IPS-18a (cell line): ENCODE measurements at regions not wholly inside any gene's neighbourhood (a gene's known extent, or its start where the extent isn't known, plus 50 kb on each side); places are given as distances from the start of the nearest gene placed in this dataset.

Source experiments
- H3K27ac ChIP-seq: one replicate; pipeline ENCODE4 v1.5.1; 2013; ENCODE audit warnings: low read length
- H3K27me3 ChIP-seq: one replicate; pipeline ENCODE4 v1.6.1; 2013; ENCODE audit warnings: mild to moderate bottlenecking, low read length; ENCODE audit not compliant: control insufficient read depth, insufficient read depth
- H3K36me3 ChIP-seq: one replicate; pipeline ENCODE4 v1.6.1; 2013; ENCODE audit warnings: low read depth, low read length; ENCODE audit not compliant: control insufficient read depth
- H3K4me1 ChIP-seq: one replicate; pipeline ENCODE4 v1.6.1; 2013; ENCODE audit warnings: low read depth, low read length; ENCODE audit not compliant: control insufficient read depth
- H3K4me3 ChIP-seq: one replicate; pipeline ENCODE4 v1.5.1; 2013; ENCODE audit warnings: low read length
- H3K9ac ChIP-seq: one replicate; pipeline ENCODE4 v1.6.1; 2013; ENCODE audit warnings: mild to moderate bottlenecking, low read length, moderate library complexity
- H3K9me3 ChIP-seq: one replicate; pipeline ENCODE4 v1.6.1; 2013; ENCODE audit warnings: low read depth, low read length; ENCODE audit not compliant: control insufficient read depth

DNA sequence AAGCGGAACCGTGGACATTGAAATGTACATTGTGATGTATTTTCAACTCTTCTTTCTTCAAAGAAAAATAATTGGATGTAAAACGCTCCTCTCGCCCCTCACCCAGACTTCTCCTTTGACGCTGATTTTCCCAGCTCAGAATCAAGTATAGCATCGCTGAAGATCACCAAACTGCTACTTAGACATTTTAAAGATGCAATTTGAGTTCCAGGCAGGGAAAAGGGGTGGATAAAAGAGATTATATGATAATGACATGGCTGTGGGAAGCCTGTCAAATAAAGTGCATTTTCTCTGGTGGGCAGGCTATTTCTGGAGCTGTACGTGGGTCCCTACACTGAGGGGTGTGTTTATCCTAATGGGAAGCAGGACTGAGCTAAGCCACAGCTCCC lies 240.4 kb downstream of the CDC5L start:
- Histone ChIP-seq H3K4me3 (no peak overlapping the region), H3K36me3 (no peaks in the 10 kb centered on the region), H3K27ac (no peak overlapping the region), H3K27me3 (no peaks in the 10 kb centered on the region), H3K9ac (no peak overlapping the region), H3K4me1 (peaks cover 46% of the 10 kb centered on the region), H3K9me3 (no peaks in the 10 kb centered on the region)

DNA sequence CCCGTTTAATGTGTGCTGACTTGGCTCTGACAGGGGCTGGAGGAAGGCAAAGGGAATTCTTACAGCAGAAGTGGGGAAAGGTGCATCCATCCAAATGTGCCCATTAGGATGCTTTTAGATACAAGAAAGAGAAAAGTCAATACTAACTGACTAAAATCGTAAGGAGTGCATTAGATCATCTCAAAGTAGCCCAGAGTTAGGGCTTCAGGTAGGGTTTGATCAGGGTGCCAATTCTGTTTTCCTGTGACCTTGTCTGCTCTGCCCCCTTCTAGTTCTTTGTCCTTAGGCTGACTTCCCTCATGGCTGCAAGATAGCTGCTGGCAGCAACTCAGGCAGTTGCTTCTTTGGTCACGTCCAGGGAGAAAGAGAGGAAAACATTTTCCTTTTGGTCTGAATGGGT lies 240.8 kb downstream of the CDC5L start:
- Histone ChIP-seq H3K27me3 (no peaks in the 10 kb centered on the region), H3K4me3 (no peak overlapping the region), H3K27ac (no peak overlapping the region), H3K4me1 (peaks cover 45% of the 10 kb centered on the region), H3K9ac (no peak overlapping the region), H3K9me3 (no peaks in the 10 kb centered on the region), H3K36me3 (no peaks in the 10 kb centered on the region)

DNA sequence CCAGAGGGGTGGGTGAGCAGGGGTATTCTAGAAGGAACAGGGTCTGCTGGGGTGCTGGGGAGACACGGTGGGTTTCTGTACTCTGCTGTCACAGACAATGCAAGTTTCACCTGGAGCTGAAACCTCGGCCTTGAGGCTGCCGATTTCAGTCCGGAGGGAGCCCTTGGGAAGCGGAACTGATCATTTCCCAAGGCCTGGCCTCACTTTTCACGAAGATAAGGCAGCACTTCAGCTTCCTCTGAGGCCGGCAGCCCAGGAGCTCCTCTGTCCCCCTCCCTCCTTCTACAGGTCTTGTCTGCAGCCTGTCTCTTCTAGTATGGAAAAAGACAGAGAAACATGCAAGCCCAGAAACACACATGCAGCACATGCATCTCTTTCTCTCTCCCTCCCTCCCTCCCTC lies 242.1 kb downstream of the CDC5L start:
- H3K27ac ChIP-seq, result no peak overlapping the region
- no peaks in the 10 kb centered on the region for H3K27me3 ChIP-seq
- H3K4me1 ChIP-seq, result peaks cover 32% of the 10 kb centered on the region
- no peak overlapping the region for H3K4me3 ChIP-seq
- H3K9ac ChIP-seq, result no peak overlapping the region
- no peaks in the 10 kb centered on the region for H3K36me3 ChIP-seq
- H3K9me3 ChIP-seq, result no peaks in the 10 kb centered on the region

DNA sequence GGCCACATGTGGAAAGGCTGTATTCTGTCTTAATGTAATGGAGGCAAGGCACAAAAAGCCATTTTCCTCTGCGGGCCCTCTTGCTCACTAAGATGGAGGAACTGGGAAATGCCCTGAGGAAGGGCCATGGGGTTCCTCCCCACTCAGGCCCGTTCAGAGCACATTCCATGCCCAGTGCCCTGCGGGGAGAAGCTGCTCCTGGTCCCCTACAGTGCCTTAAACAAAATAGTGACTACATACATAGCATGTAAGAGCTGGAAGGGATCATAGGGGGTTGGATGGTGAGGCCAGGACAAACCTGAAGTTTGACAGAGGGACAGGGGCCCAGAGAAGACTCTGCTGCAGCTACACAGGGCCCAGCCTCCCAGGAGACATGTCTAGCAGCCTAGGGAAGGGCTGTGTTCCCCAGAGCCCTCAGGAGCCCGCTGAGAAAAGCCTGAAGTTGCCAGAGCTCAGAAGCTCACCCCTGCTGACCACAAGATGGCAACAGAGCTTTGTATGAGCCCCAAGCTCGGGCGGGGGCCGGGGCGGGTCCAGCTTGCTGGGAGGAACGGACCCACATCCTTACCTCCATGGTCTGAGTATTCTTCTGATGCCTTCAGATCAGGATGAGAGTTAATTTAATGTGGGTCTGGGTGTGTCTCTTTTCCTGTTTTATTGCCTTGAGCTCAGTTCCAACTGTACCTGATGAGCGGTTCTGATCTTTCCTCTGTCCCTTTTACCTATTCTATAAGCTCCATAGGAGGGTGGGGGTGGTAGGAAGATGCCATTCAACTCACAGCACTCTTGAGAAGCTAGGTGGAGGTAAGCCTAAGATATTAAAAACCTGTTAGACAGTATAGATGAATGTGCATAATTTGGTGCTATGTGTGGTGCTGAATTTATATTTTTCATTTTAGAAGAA lies 242.9 kb downstream of the CDC5L start:
- Histone ChIP-seq H3K9ac (no peak overlapping the region), H3K27me3 (no peaks in the 10 kb centered on the region), H3K36me3 (no peaks in the 10 kb centered on the region), H3K9me3 (no peaks in the 10 kb centered on the region), H3K4me3 (no peak overlapping the region), H3K4me1 (peaks cover 25% of the 10 kb centered on the region), H3K27ac (no peak overlapping the region)

DNA sequence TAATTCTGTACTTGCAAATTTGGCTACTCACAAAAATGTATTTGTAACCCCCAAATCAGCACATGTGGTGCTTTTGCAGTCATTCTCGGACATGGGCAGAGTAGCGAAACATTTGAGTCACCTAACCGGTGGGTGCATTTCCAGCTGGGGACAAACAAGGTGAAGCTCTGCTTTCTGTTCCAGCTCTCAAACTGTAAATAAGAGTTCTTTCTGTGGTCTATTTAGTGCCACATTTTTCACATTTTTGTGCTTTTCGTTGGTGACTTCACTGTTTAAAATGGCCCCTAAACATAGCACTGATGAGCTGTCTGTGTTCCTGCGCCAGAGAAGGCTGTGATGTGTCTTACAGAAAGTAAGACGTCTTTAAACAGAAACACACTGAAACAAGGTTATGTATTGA lies 244.5 kb downstream of the CDC5L start:
- Histone ChIP-seq H3K4me1 (peaks cover 11% of the 10 kb centered on the region), H3K27me3 (no peaks in the 10 kb centered on the region), H3K4me3 (no peak overlapping the region), H3K27ac (no peak overlapping the region), H3K36me3 (no peaks in the 10 kb centered on the region), H3K9ac (no peak overlapping the region), H3K9me3 (no peaks in the 10 kb centered on the region)

DNA sequence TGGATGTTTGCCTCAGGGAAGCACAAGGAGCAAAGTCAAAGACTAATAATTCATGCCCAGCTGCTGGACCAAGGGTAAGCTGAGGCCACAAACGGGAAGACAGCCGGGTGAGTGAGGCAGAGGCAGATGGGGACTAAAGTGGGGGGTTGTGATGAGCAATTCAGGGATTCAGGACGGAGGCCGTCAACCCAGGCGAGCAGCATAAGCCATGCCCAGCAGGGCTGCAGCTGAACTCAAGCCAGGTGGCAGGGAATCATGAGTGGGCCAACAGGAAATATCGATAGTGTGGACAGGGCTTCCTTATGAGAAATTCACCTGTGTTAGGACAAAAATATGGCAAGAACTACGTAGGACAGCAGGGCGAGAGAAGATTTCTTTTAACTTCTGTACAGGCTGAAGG lies 246.8 kb downstream of the CDC5L start:
- H3K9ac ChIP-seq, result no peak overlapping the region
- no peaks in the 10 kb centered on the region for H3K27me3 ChIP-seq
- peaks cover 3% of the 10 kb centered on the region for H3K4me1 ChIP-seq
- no peak overlapping the region for H3K27ac ChIP-seq
- no peak overlapping the region for H3K4me3 ChIP-seq
- H3K9me3 ChIP-seq, result no peaks in the 10 kb centered on the region
- H3K36me3 ChIP-seq, result no peaks in the 10 kb centered on the region

DNA sequence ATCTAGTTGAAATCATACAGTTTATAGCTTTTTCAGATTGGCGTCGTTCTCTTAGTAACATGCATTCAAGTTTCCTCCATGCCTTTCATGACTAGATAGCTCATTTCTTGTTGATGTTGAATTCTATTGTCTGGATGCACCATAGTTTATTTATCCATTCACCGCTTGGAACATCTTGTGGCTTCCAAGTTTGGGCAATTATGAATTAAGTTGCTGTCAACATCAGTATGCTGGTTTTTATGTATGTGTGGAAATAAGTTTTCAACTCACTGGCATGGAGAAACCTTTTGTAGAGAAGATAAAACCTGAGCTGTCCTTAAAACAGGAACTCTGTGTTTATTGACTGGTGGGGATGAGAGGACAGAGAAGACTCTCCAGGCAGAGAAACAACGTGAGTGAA lies 248.0 kb downstream of the CDC5L start:
- Histone ChIP-seq H3K9me3 (no peaks in the 10 kb centered on the region), H3K4me3 (no peak overlapping the region), H3K27me3 (no peaks in the 10 kb centered on the region), H3K36me3 (no peaks in the 10 kb centered on the region), H3K4me1 (no peaks in the 10 kb centered on the region), H3K9ac (no peak overlapping the region), H3K27ac (no peak overlapping the region)

DNA sequence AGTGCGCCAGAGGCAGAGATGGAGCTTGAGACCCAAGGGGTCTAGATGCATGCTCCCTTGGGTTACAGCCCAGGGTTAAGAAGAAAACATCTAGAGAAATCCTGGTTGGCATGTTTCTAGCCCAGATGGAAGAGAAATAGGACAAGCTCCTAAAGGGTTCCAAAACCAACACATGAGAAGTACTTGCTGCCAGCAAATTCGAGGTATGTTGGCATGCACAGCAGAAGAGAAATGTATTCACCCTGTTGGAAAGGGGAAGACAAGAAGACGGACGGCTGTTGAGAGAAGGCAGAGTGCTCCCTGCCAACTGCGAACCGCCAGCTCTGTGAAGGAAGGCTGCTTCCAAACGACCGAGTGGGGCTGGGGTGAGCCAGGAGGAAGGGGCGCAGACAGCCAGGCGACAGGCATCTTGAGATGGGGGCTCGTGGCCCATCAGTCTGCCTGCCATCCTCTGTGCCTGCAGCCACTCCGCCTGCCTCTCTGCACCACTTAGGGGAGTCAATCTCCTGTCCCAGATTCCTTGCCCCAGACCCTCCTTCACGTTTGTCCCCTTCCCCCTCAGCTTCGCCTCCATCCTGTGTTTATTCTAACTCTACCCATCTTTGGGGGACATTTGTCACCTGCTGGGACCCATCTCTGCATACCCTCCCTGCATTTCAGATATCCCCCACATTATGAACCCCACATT lies 249.2 kb downstream of the CDC5L start:
- Histone ChIP-seq H3K4me3 (no peak overlapping the region), H3K9ac (no peak overlapping the region), H3K27me3 (no peaks in the 10 kb centered on the region), H3K27ac (no peak overlapping the region), H3K9me3 (no peaks in the 10 kb centered on the region), H3K36me3 (no peaks in the 10 kb centered on the region), H3K4me1 (no peaks in the 10 kb centered on the region)

DNA sequence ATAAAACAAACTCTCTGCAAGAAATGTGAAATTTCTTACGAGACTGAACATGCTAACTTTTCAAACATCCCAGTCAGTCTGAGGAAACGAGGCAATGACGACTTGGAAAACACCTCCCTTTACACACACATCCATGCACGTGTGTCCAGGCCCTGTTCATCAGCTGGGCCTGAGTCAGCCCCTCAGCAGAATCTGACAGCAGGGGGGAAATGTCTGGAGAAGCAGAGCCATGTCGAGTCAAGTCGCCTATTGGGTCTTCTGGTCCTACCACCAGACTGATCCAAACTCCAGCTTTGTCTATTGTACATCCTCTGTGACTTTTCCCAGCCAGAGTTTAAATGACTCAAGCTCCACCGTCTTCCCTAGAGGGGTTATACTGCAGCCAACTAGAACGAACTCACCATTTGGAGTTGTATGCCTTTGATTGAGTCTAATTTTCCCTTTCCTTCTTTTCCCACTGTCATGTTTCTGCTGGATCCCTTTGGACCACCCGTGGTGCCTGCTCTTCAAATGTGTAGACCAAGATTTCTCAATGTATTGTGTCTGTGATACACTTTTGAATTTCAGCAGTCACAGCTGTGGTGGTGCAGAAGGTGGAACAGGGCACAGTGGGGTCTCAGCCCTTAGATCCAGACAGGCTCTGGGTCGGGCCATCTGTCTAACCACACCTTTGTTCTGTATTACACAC lies 254.0 kb downstream of the CDC5L start:
- Histone ChIP-seq H3K27me3 (no peaks in the 10 kb centered on the region), H3K27ac (no peak overlapping the region), H3K36me3 (no peaks in the 10 kb centered on the region), H3K9ac (no peak overlapping the region), H3K9me3 (no peaks in the 10 kb centered on the region), H3K4me3 (no peak overlapping the region), H3K4me1 (no peaks in the 10 kb centered on the region)

DNA sequence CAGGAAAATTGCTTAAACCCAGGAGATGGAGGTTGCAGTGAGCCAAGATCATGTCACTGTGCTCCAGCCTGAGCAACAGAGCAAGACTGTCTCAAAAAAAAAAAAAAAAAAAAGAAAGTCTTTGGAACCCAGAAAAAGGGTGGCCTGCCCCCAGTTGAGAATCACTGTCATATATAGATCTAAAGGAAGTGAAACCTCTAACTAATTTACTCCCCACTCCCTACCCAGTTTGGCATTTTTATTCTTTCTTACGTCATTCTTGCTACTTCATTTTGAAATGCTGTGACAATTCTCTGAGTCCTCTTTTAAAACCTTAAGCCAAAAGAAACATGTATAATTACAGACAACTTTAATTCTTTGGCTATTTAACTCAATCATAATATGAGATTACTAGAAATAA lies 254.8 kb downstream of the CDC5L start:
- no peaks in the 10 kb centered on the region for H3K36me3 ChIP-seq
- no peak overlapping the region for H3K4me3 ChIP-seq
- H3K9ac ChIP-seq, result no peak overlapping the region
- no peak overlapping the region for H3K27ac ChIP-seq
- H3K4me1 ChIP-seq, result no peaks in the 10 kb centered on the region
- H3K27me3 ChIP-seq, result no peaks in the 10 kb centered on the region
- H3K9me3 ChIP-seq, result no peaks in the 10 kb centered on the region

DNA sequence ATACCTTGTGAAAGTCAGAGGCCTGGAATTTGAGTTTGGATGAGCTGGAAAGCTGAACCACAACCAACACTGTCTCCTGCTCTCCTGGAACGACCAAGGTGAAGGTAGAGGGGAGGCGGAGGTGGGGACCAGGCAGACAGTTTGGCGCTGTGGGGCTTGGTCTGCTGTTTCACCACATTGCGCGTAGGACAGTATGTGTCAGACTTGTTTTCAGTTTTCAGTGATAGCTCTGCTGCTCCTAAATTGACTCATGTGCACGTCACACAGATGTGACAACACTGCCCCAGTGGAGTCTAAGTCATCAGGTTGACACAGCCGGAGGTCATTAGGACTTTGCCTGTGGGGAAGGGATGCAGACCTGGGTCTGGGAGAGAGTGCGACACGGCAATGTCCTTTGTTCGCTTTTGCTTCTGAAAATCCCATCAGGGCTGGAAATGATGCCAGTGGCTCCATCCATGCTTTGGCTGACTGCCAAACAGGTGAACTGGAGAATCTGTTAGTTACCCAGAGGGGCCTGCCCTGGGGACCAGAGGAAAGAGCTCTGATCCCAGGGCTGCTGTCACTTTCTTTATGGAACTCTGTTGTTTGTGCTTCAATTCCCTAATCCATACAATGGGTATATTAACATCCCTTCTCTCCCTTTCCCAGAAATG lies 255.5 kb downstream of the CDC5L start:
- Histone ChIP-seq H3K9me3 (no peaks in the 10 kb centered on the region), H3K4me3 (no peak overlapping the region), H3K27ac (no peak overlapping the region), H3K4me1 (no peaks in the 10 kb centered on the region), H3K36me3 (no peaks in the 10 kb centered on the region), H3K27me3 (no peaks in the 10 kb centered on the region), H3K9ac (no peak overlapping the region)
